ENCODE measurements at regions not wholly inside any gene's neighbourhood (a gene's known extent, or its start where the extent isn't known, plus 50 kb on each side); places are given as distances from the start of the nearest gene placed in this dataset.

DNA sequence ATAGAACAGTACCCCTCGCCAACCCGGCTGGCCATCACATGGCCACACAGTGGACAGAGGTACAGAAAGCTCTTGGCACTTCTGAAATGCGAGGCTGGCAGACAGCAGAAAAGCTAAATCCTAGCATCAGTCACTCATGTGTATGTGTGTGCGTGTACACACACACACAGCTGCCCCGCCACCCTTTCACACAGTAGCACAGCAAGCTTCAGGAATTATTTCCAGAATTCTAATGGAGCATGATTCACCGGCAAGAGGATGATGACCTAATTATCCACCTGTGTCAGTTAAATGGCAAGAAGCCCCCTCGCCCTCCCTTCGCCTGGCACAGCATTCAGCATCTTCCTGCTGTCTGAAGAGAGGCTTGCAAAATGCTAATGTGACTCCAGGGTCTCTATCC, 336.0 kb downstream of the SHANK2 start (continued):
- TF ChIP-seq, protein P1, sequence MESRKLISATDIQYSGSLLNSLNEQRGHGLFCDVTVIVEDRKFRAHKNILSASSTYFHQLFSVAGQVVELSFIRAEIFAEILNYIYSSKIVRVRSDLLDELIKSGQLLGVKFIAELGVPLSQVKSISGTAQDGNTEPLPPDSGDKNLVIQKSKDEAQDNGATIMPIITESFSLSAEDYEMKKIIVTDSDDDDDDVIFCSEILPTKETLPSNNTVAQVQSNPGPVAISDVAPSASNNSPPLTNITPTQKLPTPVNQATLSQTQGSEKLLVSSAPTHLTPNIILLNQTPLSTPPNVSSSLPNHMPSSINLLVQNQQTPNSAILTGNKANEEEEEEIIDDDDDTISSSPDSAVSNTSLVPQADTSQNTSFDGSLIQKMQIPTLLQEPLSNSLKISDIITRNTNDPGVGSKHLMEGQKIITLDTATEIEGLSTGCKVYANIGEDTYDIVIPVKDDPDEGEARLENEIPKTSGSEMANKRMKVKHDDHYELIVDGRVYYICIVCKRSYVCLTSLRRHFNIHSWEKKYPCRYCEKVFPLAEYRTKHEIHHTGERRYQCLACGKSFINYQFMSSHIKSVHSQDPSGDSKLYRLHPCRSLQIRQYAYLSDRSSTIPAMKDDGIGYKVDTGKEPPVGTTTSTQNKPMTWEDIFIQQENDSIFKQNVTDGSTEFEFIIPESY (IDR thresholded peaks at IDR 0.05; ENCODE audit: extremely low read depth, insufficient replicate concordance, low read length): no peak
- TF ChIP-seq, protein P2, sequence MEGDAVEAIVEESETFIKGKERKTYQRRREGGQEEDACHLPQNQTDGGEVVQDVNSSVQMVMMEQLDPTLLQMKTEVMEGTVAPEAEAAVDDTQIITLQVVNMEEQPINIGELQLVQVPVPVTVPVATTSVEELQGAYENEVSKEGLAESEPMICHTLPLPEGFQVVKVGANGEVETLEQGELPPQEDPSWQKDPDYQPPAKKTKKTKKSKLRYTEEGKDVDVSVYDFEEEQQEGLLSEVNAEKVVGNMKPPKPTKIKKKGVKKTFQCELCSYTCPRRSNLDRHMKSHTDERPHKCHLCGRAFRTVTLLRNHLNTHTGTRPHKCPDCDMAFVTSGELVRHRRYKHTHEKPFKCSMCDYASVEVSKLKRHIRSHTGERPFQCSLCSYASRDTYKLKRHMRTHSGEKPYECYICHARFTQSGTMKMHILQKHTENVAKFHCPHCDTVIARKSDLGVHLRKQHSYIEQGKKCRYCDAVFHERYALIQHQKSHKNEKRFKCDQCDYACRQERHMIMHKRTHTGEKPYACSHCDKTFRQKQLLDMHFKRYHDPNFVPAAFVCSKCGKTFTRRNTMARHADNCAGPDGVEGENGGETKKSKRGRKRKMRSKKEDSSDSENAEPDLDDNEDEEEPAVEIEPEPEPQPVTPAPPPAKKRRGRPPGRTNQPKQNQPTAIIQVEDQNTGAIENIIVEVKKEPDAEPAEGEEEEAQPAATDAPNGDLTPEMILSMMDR (IDR thresholded peaks at IDR 0.05 in 2 of 3, conservative IDR thresholded peaks at IDR 0.05 in 1 of 3; ENCODE audit: borderline replicate concordance in 1 of 3, insufficient read depth in 1 of 3, low read depth in 2 of 3, low read length in 2 of 3): no peak
- TF ChIP-seq ELF1 (IDR thresholded peaks at IDR 0.05; ENCODE audit: borderline replicate concordance, low read depth): no peak
- TF ChIP-seq CBX3 (IDR thresholded peaks at IDR 0.05; ENCODE audit: low read depth): no peak
- TF ChIP-seq TCF7L2 (IDR thresholded peaks at IDR 0.05; ENCODE audit: borderline replicate concordance, extremely low read depth, insufficient read depth, insufficient read length): no peak
- TF ChIP-seq JUND (IDR thresholded peaks at IDR 0.05): no peak

DNA sequence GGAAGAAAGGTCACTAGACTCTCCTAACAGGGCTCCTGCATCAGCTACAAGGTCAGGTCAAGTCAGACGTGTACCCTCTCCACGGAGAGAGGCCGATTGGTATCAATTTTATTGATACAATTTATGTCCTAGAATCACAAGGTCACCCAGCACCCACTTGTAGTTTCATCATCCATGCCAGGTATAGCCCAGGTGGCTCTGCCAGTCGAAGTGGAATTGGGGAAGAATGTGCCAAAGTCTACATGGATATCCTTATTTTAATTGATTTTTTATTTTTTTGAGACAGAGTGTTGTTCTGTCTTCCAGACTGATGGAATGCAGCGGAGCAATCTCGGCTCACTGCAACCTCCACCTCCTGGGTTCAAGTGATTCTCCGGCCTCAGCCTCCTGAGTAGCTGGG, 334.1 kb downstream of the SHANK2 start:
- H3K4me3 ChIP-seq (replicated peaks in 1 of 2; ENCODE audit: low read depth in 1 of 2, low read length in 2 of 2): no peak overlapping the region
- DNase-seq (ENCODE audit: low read depth, low spot score) (no peak), ATAC-seq (no peak)
- intact Hi-C loops (cut with micrococcal nuclease): no loop called here
- no peaks in the 10 kb centered on the region for H3K36me3 ChIP-seq (ENCODE audit: control insufficient read depth in 1 of 2, insufficient read depth in 2 of 2, low read length in 2 of 2)
- no peak overlapping the region for H2AFZ ChIP-seq (ENCODE audit: low read depth, low read length, poor library complexity, severe bottlenecking)
- no peaks in the 10 kb centered on the region for H3K79me2 ChIP-seq (ENCODE audit: insufficient read depth, low read length)
- CTCF ChIA-PET: no interaction called here
- RAD21 ChIA-PET (ENCODE audit: low non-redundant PET in 1 of 2, low total read pairs in 2 of 2, uncharacterized antibody in 2 of 2, unreplicated experiment in 2 of 2): no interaction called here
- no peak overlapping the region for H3K27ac ChIP-seq (ENCODE audit: low read depth, low read length)
- H4K20me1 ChIP-seq (ENCODE audit: insufficient read depth): no peaks in the 10 kb centered on the region
- H3K27me3 ChIP-seq (ENCODE audit: insufficient read depth, low read length): no peaks in the 10 kb centered on the region
- H3K4me2 ChIP-seq (ENCODE audit: low read length): no peak overlapping the region
- peaks cover 4 to 14% of the 10 kb centered on the region in 2 experiments; a peak in 2 of 4 replicates for H3K9me3 ChIP-seq (ENCODE audit: control insufficient read depth in 1 of 2, insufficient read depth in 1 of 2, low read depth in 1 of 2, low read length in 2 of 2)
- POLR2A ChIA-PET: no interaction called here
- no peaks in the 10 kb centered on the region for H3K9me2 ChIP-seq (ENCODE audit: insufficient read depth)
- no peaks in the 10 kb centered on the region for H3K4me1 ChIP-seq (ENCODE audit: control insufficient read depth in 1 of 2, insufficient read depth in 2 of 2, low read length in 2 of 2)
- no peak overlapping the region for H3K9ac ChIP-seq (ENCODE audit: low read length)
- BruUV-seq (replicated peaks): no TSS peak
- TF ChIP-seq POLR2A (IDR thresholded peaks at IDR 0.05; ENCODE audit: borderline replicate concordance, extremely low read depth, insufficient read depth, insufficient read length) (no peak), RAD21 (IDR thresholded peaks at IDR 0.05; ENCODE audit: low read depth) (no peak), JUND (IDR thresholded peaks at IDR 0.05) (no peak), EZH2phosphoT487 (IDR thresholded peaks at IDR 0.05; ENCODE audit: borderline replicate concordance) (no peak), EZH2 (IDR thresholded peaks at IDR 0.05) (no peak), CBX3 (IDR thresholded peaks at IDR 0.05; ENCODE audit: low read depth) (no peak), TCF7L2 (IDR thresholded peaks at IDR 0.05; ENCODE audit: borderline replicate concordance, extremely low read depth, insufficient read depth, insufficient read length) (no peak), EGR1 (IDR thresholded peaks at IDR 0.05; ENCODE audit: low read depth) (no peak), SRF (IDR thresholded peaks at IDR 0.05; ENCODE audit: low read depth) (no peak), POLR2AphosphoS5 (IDR thresholded peaks at IDR 0.05; ENCODE audit: low read depth, low read length) (no peak)
- TF ChIP-seq, protein P2 (IDR thresholded peaks at IDR 0.05 in 2 of 3, conservative IDR thresholded peaks at IDR 0.05 in 1 of 3; ENCODE audit: borderline replicate concordance in 1 of 3, insufficient read depth in 1 of 3, low read depth in 2 of 3, low read length in 2 of 3): no peak
- TF ChIP-seq, protein P3, sequence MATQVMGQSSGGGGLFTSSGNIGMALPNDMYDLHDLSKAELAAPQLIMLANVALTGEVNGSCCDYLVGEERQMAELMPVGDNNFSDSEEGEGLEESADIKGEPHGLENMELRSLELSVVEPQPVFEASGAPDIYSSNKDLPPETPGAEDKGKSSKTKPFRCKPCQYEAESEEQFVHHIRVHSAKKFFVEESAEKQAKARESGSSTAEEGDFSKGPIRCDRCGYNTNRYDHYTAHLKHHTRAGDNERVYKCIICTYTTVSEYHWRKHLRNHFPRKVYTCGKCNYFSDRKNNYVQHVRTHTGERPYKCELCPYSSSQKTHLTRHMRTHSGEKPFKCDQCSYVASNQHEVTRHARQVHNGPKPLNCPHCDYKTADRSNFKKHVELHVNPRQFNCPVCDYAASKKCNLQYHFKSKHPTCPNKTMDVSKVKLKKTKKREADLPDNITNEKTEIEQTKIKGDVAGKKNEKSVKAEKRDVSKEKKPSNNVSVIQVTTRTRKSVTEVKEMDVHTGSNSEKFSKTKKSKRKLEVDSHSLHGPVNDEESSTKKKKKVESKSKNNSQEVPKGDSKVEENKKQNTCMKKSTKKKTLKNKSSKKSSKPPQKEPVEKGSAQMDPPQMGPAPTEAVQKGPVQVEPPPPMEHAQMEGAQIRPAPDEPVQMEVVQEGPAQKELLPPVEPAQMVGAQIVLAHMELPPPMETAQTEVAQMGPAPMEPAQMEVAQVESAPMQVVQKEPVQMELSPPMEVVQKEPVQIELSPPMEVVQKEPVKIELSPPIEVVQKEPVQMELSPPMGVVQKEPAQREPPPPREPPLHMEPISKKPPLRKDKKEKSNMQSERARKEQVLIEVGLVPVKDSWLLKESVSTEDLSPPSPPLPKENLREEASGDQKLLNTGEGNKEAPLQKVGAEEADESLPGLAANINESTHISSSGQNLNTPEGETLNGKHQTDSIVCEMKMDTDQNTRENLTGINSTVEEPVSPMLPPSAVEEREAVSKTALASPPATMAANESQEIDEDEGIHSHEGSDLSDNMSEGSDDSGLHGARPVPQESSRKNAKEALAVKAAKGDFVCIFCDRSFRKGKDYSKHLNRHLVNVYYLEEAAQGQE (IDR thresholded peaks at IDR 0.05; ENCODE audit: low read depth): no peak
